Retina (tissue), 1 donor: ENCODE measurements at regions not wholly inside any gene's neighbourhood (a gene's known extent, or its start where the extent isn't known, plus 50 kb on each side); places are given as distances from the start of the nearest gene placed in this dataset.
"Not testable (repeated sequence)": the region's sequence is repeated elsewhere in the genome, so short reads cannot be mapped to it uniquely, and the experiment has no call there.

Source experiments
- DNase-seq: peaks from one replicate; pipeline ENCODE4 v3.0.0-alpha.2; 2016

- no peak for DNase-seq
Observed at GRCh38 chr5:5782402-5782801, 359.9 kb downstream of the ICE1 start.

GRCh38 chr5:5781335-5781734 is 358.9 kb downstream of the ICE1 start:
- DNase-seq: no peak

GRCh38 chr5:5780253-5780652 is 357.8 kb downstream of the ICE1 start:
- no peak for DNase-seq

- no peak for DNase-seq
Observed at GRCh38 chr5:5777013-5777412, 354.5 kb downstream of the ICE1 start.

GRCh38 chr5:5772202-5772601 is 349.7 kb downstream of the ICE1 start:
- DNase-seq: no peak

- no peak for DNase-seq
Observed at GRCh38 chr5:5770825-5771224, 348.3 kb downstream of the ICE1 start.

GRCh38 chr5:5767286-5767928 is 344.9 kb downstream of the ICE1 start:
- no peak for DNase-seq

- DNase-seq: no peak
Observed at GRCh38 chr5:5765066-5765850, 342.8 kb downstream of the ICE1 start.

GRCh38 chr5:5764246-5764645 is 341.8 kb downstream of the ICE1 start:
- DNase-seq: no peak

- DNase-seq: no peak
Observed at GRCh38 chr5:5756762-5757161, 334.3 kb downstream of the ICE1 start.

GRCh38 chr5:5755888-5756287 is 333.4 kb downstream of the ICE1 start:
- DNase-seq: no peak

GRCh38 chr5:5752844-5753243 is 330.4 kb downstream of the ICE1 start:
- DNase-seq: no peak

GRCh38 chr5:5751987-5752386 is 329.5 kb downstream of the ICE1 start:
- no peak for DNase-seq

GRCh38 chr5:5751498-5751897 is 329.0 kb downstream of the ICE1 start:
- no peak for DNase-seq

GRCh38 chr5:5741418-5741817 is 318.9 kb downstream of the ICE1 start:
- no peak for DNase-seq

- no peak for DNase-seq
Observed at GRCh38 chr5:5739490-5739945, 317.0 kb downstream of the ICE1 start.

- DNase-seq: no peak
Observed at GRCh38 chr5:5738797-5739489, 316.5 kb downstream of the ICE1 start.

GRCh38 chr5:5736007-5736406 is 313.5 kb downstream of the ICE1 start:
- no peak for DNase-seq

GRCh38 chr5:5733058-5733457 is 310.6 kb downstream of the ICE1 start:
- not testable (repeated sequence) for DNase-seq

GRCh38 chr5:5726401-5726800 is 303.9 kb downstream of the ICE1 start:
- no peak for DNase-seq

- DNase-seq: no peak
Observed at GRCh38 chr5:5721881-5722280, 299.4 kb downstream of the ICE1 start.

GRCh38 chr5:5719292-5719691 is 296.8 kb downstream of the ICE1 start:
- no peak for DNase-seq

GRCh38 chr5:5716665-5717064 is 294.2 kb downstream of the ICE1 start:
- no peak for DNase-seq

- no peak for DNase-seq
Observed at GRCh38 chr5:5711592-5711991, 289.1 kb downstream of the ICE1 start.
